NT2/D1 (cell line): ENCODE measurements at regions not wholly inside any gene's neighbourhood (a gene's known extent, or its start where the extent isn't known, plus 50 kb on each side); places are given as distances from the start of the nearest gene placed in this dataset.

Experiments used
- SUZ12 ChIP-seq: IDR thresholded peaks from 2 replicates; pipeline ENCODE4 v1.6.1; 2011; ENCODE audit not compliant: insufficient read length, insufficient read depth; ENCODE audit errors: extremely low read depth
- YY1 ChIP-seq: IDR thresholded peaks from 2 replicates; pipeline ENCODE4 v1.6.1; 2011; ENCODE audit not compliant: insufficient read length, insufficient read depth
- ZNF274 ChIP-seq: IDR thresholded peaks from 2 replicates; pipeline ENCODE4 v1.6.1; 2011; ENCODE audit warnings: mild to moderate bottlenecking, low read depth, low read length

DNA sequence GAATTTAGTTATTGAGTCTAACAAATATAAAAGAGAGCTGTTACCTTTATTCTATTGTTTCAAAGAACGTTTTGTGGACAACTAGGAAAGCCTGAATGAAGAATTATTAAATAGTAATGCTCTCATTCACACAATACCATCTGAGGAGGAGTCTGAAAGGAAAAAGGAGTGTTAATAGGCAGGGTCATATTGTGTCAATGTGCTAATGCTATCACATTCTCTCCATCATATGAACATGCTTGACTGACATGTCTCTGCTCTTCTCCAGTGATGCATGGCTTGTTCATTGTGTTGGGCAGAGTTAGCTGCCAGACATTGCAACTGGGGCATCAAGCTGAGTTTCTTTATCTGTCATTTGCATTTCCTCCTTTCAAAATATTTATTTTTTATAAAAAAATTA, 1578.0 kb downstream of the MAT2B start:
- TF ChIP-seq ZNF274 (no peak), SUZ12 (no peak), YY1 (no peak)
